ENCODE measurements at regions not wholly inside any gene's neighbourhood (a gene's known extent, or its start where the extent isn't known, plus 50 kb on each side); places are given as distances from the start of the nearest gene placed in this dataset.

GRCh38 chr1:148402152-148403084 lies 80.7 kb downstream of the PPIAL4G start (continued):
- peak; percentile 49; the same call in 1 of the 2 replicates for TF ChIP-seq MITF (IDR thresholded peaks at IDR 0.05)
- TF ChIP-seq SMAD4 (CRISPR knock-in tag; conservative IDR thresholded peaks at IDR 0.05): peak; percentile 52
- peak; percentile 43 to 97; a peak in 3 of 4 replicates for TF ChIP-seq SIN3A (IDR thresholded peaks at IDR 0.05; ENCODE audit: borderline replicate concordance in 2 of 2, control insufficient read depth in 1 of 2, low read depth in 2 of 2, low read length in 2 of 2)
- peak; percentile 71 for TF ChIP-seq NCOA1 (IDR thresholded peaks at IDR 0.05; ENCODE audit: low read depth)
- peak; percentile 86 for TF ChIP-seq CREM (IDR thresholded peaks at IDR 0.05; ENCODE audit: low read depth)
- TF ChIP-seq FOXK2 (conservative IDR thresholded peaks at IDR 0.05 in 1 of 2, IDR thresholded peaks at IDR 0.05 in 1 of 2; ENCODE audit: low read depth in 2 of 2): peak in 1 of 2 experiments; percentile 33; a peak in 1 of 4 replicates
- peak; percentile 82 for TF ChIP-seq GABPB1 (CRISPR knock-in tag; IDR thresholded peaks at IDR 0.05)
- peak; percentile 87 for TF ChIP-seq ZNF551 (CRISPR knock-in tag; IDR thresholded peaks at IDR 0.05)
- TF ChIP-seq SP1 (CRISPR knock-in tag; IDR thresholded peaks at IDR 0.05): 0 out of 2 replicates have a peak, but pooled peaks have one; percentile 33
- TF ChIP-seq ZSCAN32 (CRISPR knock-in tag; IDR thresholded peaks at IDR 0.05): peak; percentile 73; the same call in 1 of the 2 replicates
- peak; percentile 77 for TF ChIP-seq TFAP4 (CRISPR knock-in tag; IDR thresholded peaks at IDR 0.05; ENCODE audit: borderline replicate concordance)
- TF ChIP-seq ELF1 (tag; IDR thresholded peaks at IDR 0.05): peak; percentile 82
- TF ChIP-seq, protein P1, sequence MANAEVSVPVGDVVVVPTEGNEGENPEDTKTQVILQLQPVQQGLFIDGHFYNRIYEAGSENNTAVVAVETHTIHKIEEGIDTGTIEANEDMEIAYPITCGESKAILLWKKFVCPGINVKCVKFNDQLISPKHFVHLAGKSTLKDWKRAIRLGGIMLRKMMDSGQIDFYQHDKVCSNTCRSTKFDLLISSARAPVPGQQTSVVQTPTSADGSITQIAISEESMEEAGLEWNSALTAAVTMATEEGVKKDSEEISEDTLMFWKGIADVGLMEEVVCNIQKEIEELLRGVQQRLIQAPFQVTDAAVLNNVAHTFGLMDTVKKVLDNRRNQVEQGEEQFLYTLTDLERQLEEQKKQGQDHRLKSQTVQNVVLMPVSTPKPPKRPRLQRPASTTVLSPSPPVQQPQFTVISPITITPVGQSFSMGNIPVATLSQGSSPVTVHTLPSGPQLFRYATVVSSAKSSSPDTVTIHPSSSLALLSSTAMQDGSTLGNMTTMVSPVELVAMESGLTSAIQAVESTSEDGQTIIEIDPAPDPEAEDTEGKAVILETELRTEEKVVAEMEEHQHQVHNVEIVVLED (CRISPR knock-in tag; IDR thresholded peaks at IDR 0.05): peak; percentile 10; the same call in 1 of the 2 replicates
- TF ChIP-seq KLF1 (tag; IDR thresholded peaks at IDR 0.05): 0 out of 2 replicates have a peak, but pooled peaks have one; percentile 28
- peak; percentile 67; the same call in 1 of the 2 replicates for TF ChIP-seq SMAD3 (CRISPR knock-in tag; conservative IDR thresholded peaks at IDR 0.05)
- TF ChIP-seq NONO (IDR thresholded peaks at IDR 0.05; ENCODE audit: low read depth in 2 of 2, low read length in 1 of 2): peak in 1 of 2 experiments; percentile 93; a peak in 2 of 4 replicates
- TF ChIP-seq MLX (CRISPR knock-in tag; conservative IDR thresholded peaks at IDR 0.05): peak in 1 of 2 experiments; percentile 43; a peak in 1 of 4 replicates

All from K562 (cell line).